GM18502 (cell line): ENCODE measurements at regions not wholly inside any gene's neighbourhood (a gene's known extent, or its start where the extent isn't known, plus 50 kb on each side); places are given as distances from the start of the nearest gene placed in this dataset.

Source experiments
- ATAC-seq: cut with Tn5 transposase; IDR thresholded peaks from one replicate; pipeline ENCODE4 v1.9.1; 2021; ENCODE audit warnings: mild to moderate bottlenecking; ENCODE audit not compliant: unreplicated experiment, poor library complexity

DNA sequence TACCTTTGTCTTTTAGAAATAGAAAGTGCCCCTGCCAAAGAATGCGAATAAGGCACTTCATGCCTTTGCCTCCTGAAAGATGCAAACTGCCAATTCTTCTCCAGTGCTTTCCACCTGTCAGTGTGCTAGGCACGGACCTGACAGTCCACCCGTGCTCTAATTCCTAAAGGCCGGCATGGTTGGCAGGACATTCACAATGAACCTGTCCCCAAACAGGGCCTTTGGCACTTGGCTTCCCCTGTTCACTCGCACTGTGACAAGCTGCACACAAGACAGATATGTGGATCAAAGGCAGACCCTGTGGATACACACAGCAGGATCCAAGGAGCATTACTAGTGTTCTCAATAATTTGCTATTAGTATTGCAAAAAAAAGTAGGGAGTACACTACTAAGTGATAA lies 505.7 kb upstream of the AGTR1 start:
- ATAC-seq = no peak

DNA sequence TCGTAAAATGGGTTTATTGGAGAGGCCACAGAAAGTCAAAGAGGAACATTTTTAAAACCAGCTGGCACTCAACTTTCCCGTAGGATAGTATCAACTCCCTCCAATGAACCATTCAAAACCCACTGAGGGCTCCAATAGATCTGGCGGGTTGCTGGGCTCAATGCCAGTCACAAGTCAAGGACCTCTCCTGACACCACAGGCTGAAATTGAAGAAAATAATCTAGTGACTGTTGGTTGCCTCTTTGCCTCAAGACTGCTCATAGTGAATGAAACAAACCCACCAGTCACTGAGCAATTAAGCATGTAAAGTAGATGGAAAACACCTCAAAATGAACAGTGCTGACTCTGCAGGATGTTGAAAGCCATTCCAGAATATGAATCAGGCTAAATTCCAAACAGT lies 500.6 kb upstream of the AGTR1 start:
- no peak for ATAC-seq

DNA sequence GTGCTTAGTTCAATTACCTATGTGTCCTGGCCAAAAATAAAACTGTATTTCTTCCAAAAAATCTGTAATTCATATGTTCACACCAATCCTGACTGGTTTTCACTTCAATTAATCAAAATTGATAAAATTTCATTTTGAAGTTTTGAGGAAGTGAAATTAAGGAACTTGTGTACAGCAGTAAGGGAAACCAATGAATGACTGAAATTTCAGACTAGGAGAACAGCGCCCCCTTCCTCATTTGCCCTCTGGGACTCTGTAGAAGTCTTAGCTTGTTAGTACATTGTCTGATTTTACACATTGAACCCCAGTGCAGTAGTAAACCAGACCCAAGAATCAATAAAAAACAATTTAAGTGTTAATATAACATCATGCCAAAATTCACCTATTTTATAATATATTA lies 495.3 kb upstream of the AGTR1 start:
- ATAC-seq = no peak

DNA sequence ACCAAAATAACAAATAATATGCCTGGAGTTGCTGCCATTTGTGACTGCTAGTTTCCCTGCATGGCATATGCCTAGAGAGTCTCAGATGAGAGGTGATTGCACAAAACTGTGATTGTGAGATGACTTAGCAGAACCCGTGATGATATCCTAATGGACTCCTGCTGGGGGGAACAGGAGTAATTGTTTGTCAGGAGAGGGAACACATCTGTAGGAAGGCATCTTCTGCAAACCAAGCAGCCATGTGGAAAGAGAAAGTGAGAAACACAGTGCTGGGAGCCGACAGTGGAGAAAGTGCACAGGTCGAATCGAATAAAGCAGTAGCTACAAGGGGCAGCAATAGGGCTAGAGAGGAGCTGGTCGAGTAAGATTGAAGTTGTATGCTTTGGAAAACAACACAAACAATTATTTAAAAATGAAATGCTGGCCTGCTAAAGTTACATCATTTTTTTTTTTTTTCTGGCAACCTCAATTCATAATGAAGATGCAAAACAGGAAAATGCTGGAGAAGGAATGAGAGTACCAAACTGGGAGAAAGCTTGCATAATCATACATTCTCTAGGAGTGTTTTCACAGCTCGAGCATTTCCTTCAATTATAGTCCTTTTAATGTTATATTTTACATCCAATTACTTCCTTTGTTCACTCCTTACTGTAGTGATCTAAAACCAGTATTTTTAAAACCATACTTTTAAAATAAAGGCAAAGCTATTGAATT lies 494.2 kb upstream of the AGTR1 start:
- ATAC-seq = no peak

DNA sequence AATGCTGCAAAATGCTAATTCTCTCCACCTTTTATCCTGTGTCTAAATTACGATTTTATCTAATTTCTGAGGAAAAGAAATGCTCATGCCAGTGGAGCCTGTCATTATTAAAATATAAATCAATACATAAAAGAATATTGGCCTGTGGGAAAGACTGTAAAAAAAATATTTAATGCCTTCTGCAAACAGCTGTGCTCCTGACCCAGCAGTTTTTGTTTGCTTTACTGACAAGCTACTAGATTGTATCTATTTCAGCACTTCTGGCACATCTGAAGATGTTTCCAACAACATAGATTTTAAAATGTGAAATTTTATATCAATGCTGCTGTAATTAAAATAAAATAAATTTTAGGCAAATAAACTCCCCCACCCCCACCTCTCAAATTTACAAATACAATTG lies 493.6 kb upstream of the AGTR1 start:
- no peak for ATAC-seq

GRCh38 chr3:148205977-148206376 lies 491.7 kb upstream of the AGTR1 start:
- no peak for ATAC-seq

DNA sequence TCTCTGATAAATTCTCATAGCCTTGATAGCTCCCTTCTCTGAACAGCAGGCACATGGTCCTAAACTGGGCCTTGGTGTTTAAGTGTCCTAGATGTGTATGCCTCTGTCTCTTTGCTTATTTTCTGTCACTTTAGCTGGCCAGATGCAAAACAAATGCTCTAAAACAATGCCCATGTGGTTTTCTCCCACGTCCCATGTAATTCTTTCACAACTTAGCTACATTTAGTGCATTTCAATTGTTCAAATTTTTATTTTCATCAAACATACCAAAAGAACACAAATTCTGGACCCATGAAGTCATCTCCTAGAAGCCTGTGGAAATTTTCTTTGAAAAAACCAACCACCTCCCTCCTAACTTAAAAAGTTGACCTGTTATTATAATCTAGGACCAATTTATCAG lies 491.3 kb upstream of the AGTR1 start:
- ATAC-seq = no peak

- no peak for ATAC-seq
Observed at GRCh38 chr3:148208975-148209374, 488.7 kb upstream of the AGTR1 start.

- ATAC-seq = peak; percentile 59
Observed at GRCh38 chr3:148211725-148212124, 486.0 kb upstream of the AGTR1 start.

DNA sequence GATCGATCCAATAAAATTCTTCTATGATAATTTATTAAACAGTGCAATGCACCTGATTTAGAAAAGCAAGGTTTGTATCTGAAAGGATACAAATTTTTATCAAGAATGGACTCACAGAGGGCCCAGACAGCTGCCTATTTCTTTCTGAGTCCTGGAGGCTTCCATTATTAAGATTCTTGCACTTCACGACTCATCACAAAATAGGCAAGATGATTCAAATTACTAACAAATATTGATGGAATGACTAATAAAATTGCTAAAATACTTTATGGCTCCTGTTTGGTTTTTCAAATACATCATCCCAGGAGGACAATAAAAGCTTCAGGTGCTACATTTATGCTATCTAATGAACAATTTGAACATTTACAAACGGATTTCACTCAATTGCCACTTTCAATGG lies 483.0 kb upstream of the AGTR1 start:
- no peak for ATAC-seq

- no peak for ATAC-seq
Observed at GRCh38 chr3:148217317-148217716, 480.4 kb upstream of the AGTR1 start.

- no peak for ATAC-seq
Observed at GRCh38 chr3:148218222-148218621, 479.5 kb upstream of the AGTR1 start.

DNA sequence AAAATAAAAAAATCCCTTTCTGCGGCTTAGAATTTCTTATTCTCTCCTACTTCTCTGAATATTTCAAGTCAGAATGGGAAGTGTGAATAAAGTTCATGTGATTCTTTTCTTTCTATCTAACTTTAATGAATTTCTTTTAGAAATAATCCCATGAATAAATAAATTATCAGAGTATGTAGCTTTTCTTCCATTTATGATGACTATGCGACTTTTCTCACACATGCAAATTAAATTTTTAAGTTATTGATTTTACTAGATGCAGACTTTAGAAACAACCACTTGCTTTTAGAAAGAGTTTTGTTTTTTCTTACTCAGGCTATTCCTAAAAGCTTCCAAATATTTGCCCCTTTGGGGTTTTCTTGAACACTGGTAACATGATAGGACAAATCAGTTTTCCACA lies 477.7 kb upstream of the AGTR1 start:
- ATAC-seq = no peak

DNA sequence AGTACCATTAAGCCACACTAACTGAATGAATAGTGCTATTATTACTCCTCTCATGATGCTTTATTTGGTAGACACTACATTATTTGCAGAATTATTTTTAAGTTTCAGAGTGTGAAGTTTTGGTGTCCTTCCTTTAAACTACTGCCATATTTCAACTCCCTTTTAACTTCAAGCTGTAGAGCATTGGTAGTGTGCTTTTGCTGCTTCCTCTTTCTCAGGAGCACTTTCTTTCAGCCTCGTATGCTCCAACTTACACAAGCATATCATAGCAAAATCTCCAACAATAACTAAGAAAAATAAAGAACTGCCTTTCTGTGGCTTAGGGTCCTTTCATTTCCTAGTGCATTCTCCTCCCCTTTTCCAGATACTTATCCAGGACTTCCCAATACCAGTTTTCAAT lies 476.4 kb upstream of the AGTR1 start:
- no peak for ATAC-seq

GRCh38 chr3:148223266-148223665 lies 474.4 kb upstream of the AGTR1 start:
- no peak for ATAC-seq

- no peak for ATAC-seq
Observed at GRCh38 chr3:148226246-148226645, 471.5 kb upstream of the AGTR1 start.

DNA sequence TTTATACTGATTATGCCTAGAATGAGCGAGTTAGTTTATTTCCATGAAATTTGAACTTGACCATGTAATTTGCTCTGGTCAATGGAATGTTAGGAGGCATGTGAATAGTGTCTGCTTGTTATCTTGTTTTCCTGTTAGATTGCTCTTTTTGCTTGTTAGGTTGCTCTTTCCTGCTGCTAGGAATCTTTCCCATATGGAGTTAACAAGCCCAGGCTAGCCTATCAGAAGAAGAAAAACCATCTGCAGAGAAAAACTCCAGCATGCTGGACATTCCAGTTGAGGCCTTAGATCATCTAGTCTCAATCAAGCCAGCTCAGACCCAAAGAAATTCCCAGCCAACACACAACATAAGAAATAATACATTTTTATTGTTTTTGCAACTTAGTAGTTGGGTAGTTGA lies 470.2 kb upstream of the AGTR1 start:
- no peak for ATAC-seq

DNA sequence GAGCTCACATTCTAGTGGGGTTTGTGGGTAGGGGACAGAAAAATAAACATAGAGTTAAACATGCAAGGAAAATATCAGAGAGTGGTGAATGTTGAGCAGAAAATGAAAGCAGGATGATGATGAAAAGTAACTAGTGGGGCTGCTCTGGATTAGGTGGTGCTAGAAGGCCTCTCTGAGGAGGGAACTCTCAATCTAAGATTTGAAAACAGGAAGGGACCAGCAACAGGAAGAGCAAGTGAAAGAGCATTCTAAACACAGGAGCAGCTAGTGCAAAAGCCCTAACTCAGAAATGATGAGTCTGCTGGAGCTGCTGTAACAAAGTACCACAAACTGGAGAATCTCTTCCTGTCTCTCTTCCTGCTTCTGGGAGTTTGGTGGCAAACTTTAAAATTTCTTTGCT lies 468.6 kb upstream of the AGTR1 start:
- ATAC-seq = peak; percentile 70

DNA sequence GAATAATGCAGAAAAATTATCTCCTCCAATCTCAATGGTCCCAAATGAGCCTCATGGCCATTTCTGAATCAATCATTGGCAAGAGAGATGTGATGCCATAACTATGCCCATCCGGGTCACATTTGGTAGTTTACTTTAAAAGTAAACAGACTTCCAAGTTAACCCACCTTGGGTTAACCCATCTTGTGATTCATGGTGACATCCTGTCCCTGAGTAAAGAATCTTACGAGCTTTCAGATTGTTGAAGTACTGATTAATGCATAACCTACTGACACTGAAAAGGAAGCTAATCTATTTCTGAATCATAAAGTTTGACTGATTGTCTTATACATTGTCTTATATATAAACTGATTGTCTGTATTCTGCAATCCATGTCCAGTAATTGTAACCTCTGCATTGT lies 467.2 kb upstream of the AGTR1 start:
- no peak for ATAC-seq

GRCh38 chr3:148232389-148232788 lies 465.3 kb upstream of the AGTR1 start:
- no peak for ATAC-seq

DNA sequence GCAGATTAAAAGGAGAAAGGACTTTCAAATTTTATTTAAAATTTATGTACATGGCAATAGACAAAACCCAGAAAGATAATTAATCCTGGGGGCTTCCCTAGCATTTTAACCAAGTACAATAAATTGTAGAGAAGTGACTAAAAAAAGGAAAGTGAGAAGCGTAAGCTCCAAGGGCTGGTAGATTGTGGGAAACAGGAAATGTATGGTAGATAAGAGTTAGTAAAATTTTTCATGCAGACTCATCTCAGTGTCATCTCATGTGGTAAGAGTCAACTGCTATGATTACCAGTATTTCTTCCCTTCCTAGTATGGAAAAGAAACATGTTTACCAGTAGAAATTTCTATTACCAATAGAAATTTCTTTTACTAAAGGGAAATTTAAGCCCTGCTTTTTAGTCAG lies 464.3 kb upstream of the AGTR1 start:
- peak; percentile 48 for ATAC-seq

DNA sequence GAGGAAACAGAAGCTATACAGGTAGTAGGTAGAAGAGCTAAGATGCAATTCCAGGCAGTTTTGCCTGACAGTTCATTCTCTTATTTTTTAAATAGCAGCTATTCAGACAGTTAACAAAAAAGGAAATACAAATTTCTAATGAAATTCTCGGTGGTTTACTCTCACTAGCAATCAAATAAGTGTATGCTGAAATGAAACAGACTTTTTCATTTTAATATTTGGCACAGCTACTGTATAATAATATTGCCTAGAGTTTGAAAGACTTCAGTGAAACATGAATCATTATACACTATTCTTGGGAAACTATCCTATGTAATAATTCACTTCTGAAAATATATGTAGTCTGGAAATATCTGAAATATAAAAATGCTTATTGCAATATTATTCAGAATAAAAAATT lies 463.2 kb upstream of the AGTR1 start:
- no peak for ATAC-seq

DNA sequence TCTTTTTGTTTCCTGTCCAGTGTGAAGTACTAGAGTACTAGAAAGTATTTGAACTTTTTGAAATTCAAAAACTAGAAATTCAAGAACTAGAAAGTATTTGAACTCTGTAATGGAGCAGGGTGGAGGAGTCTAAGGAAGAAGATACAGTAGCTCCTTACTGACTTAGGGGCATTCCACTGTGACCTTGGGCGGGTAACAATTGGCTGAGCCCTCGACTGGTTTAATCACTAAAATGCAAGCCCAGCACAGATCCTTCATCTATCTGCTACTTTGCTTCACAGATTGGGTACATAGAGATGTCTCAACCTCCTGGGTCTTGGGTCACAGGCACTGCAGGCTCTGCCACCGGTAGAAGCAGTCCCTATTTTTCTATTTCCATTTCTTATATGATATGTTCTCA lies 462.1 kb upstream of the AGTR1 start:
- ATAC-seq = no peak
